GM23338 (cell line): ENCODE measurements at regions not wholly inside any gene's neighbourhood (a gene's known extent, or its start where the extent isn't known, plus 50 kb on each side); places are given as distances from the start of the nearest gene placed in this dataset.
"Not testable (repeated sequence)": the region's sequence is repeated elsewhere in the genome, so short reads cannot be mapped to it uniquely, and the experiment has no call there.

Experiments
- CREB1 ChIP-seq: fragments of 250-450 bp; sonication (Bioruptor Pico); IDR thresholded peaks from 2 replicates; pipeline ENCODE4 v1.5.0; 2020; ENCODE audit warnings: low read depth, mild to moderate bottlenecking, moderate library complexity
- EZH2 ChIP-seq: fragments of 200-600 bp; sonication (generic); IDR thresholded peaks from one replicate; pipeline ENCODE4 v1.8.0; 2017; ENCODE audit warnings: antibody characterized with exemption, mild to moderate bottlenecking, low read depth; ENCODE audit not compliant: unreplicated experiment
- EZH2phosphoT487 ChIP-seq: fragments of 200-600 bp; sonication (generic); IDR thresholded peaks from one replicate; pipeline ENCODE4 v1.8.1; 2018; ENCODE audit warnings: antibody characterized with exemption; ENCODE audit not compliant: unreplicated experiment
- JUNB ChIP-seq: IDR thresholded peaks from one replicate; pipeline ENCODE4 v1.6.1; 2016; ENCODE audit warnings: antibody characterized with exemption; ENCODE audit not compliant: unreplicated experiment
- NANOG ChIP-seq: IDR thresholded peaks from 2 replicates; pipeline ENCODE4 v1.6.1; 2016; ENCODE audit warnings: antibody characterized with exemption, borderline replicate concordance
- POLR2AphosphoS5 ChIP-seq: IDR thresholded peaks from 2 replicates; pipeline ENCODE4 v1.6.1; 2016; ENCODE audit warnings: antibody characterized with exemption, low read depth
- STAT1 ChIP-seq: IDR thresholded peaks from one replicate; pipeline ENCODE4 v1.6.1; 2016; ENCODE audit warnings: antibody characterized with exemption; ENCODE audit not compliant: unreplicated experiment
- ZNF114 ChIP-seq: fragments of 250-450 bp; sonication (Bioruptor Pico); IDR thresholded peaks from 2 replicates; pipeline ENCODE4 v1.5.0; 2020; ENCODE audit warnings: mild to moderate bottlenecking, moderate library complexity
- ZNF331 ChIP-seq: fragments of 250-450 bp; sonication (Bioruptor Pico); IDR thresholded peaks from 2 replicates; pipeline ENCODE4 v1.5.0; 2020; ENCODE audit warnings: low read depth, mild to moderate bottlenecking, moderate library complexity
- TF ChIP-seq, protein P1 (sequence below): IDR thresholded peaks from one replicate; pipeline ENCODE4 v1.6.1; 2018; ENCODE audit warnings: antibody characterized with exemption; ENCODE audit not compliant: unreplicated experiment
- TF ChIP-seq, protein P2 (sequence below), 2 experiments: fragments of 200-600 bp in 1 of 2; sonication (generic) in 1 of 2; conservative IDR thresholded peaks; 2 replicates each; pipeline versions ENCODE4 v1.5.1 to v1.6.1; 2016 to 2017; ENCODE audit warnings: antibody characterized with exemption in 2 of 2, low read depth in 2 of 2, mild to moderate bottlenecking in 2 of 2, moderate library complexity in 1 of 2
- TF ChIP-seq, protein P3 (sequence below): IDR thresholded peaks from 2 replicates; pipeline ENCODE4 v1.6.1; 2016; ENCODE audit warnings: antibody characterized with exemption

DNA sequence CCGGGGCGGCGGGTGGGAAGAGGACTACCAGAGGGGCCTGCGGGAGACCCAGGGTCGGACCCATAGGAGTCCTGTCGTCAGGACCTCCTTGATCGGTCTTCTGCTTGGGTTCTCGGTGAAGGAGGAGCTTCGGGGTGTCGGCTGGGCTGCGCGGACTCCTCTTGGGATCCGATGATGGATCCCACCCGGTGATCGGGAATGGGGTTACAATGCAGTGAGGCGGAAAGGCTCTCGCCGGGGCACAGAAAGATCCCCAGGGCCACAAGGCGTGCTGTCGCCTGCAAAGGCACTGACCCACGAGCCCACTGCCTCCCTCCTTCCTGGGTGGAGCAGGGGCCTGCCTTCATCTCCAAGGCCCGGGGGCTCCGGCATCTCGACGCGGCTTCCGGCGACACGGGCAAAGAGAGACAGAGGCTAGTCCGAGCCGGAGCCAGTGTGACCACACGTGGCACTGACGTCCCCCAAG lies 751.3 kb downstream of the SPATA31A1 start:
- TF ChIP-seq, protein P1, sequence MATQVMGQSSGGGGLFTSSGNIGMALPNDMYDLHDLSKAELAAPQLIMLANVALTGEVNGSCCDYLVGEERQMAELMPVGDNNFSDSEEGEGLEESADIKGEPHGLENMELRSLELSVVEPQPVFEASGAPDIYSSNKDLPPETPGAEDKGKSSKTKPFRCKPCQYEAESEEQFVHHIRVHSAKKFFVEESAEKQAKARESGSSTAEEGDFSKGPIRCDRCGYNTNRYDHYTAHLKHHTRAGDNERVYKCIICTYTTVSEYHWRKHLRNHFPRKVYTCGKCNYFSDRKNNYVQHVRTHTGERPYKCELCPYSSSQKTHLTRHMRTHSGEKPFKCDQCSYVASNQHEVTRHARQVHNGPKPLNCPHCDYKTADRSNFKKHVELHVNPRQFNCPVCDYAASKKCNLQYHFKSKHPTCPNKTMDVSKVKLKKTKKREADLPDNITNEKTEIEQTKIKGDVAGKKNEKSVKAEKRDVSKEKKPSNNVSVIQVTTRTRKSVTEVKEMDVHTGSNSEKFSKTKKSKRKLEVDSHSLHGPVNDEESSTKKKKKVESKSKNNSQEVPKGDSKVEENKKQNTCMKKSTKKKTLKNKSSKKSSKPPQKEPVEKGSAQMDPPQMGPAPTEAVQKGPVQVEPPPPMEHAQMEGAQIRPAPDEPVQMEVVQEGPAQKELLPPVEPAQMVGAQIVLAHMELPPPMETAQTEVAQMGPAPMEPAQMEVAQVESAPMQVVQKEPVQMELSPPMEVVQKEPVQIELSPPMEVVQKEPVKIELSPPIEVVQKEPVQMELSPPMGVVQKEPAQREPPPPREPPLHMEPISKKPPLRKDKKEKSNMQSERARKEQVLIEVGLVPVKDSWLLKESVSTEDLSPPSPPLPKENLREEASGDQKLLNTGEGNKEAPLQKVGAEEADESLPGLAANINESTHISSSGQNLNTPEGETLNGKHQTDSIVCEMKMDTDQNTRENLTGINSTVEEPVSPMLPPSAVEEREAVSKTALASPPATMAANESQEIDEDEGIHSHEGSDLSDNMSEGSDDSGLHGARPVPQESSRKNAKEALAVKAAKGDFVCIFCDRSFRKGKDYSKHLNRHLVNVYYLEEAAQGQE = not testable (repeated sequence)
- TF ChIP-seq, protein P2, sequence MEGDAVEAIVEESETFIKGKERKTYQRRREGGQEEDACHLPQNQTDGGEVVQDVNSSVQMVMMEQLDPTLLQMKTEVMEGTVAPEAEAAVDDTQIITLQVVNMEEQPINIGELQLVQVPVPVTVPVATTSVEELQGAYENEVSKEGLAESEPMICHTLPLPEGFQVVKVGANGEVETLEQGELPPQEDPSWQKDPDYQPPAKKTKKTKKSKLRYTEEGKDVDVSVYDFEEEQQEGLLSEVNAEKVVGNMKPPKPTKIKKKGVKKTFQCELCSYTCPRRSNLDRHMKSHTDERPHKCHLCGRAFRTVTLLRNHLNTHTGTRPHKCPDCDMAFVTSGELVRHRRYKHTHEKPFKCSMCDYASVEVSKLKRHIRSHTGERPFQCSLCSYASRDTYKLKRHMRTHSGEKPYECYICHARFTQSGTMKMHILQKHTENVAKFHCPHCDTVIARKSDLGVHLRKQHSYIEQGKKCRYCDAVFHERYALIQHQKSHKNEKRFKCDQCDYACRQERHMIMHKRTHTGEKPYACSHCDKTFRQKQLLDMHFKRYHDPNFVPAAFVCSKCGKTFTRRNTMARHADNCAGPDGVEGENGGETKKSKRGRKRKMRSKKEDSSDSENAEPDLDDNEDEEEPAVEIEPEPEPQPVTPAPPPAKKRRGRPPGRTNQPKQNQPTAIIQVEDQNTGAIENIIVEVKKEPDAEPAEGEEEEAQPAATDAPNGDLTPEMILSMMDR (conservative IDR thresholded peaks at IDR 0.05; ENCODE audit: low read depth in 2 of 2) = not testable (repeated sequence)
- not testable (repeated sequence) for TF ChIP-seq POLR2AphosphoS5; EZH2; JUNB; EZH2phosphoT487; ZNF114 (CRISPR knock-in tag); ZNF331 (CRISPR knock-in tag); CREB1 (CRISPR knock-in tag); STAT1; NANOG
- TF ChIP-seq, protein P3, sequence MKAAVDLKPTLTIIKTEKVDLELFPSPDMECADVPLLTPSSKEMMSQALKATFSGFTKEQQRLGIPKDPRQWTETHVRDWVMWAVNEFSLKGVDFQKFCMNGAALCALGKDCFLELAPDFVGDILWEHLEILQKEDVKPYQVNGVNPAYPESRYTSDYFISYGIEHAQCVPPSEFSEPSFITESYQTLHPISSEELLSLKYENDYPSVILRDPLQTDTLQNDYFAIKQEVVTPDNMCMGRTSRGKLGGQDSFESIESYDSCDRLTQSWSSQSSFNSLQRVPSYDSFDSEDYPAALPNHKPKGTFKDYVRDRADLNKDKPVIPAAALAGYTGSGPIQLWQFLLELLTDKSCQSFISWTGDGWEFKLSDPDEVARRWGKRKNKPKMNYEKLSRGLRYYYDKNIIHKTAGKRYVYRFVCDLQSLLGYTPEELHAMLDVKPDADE = not testable (repeated sequence)
